NOMO-1 treated with dmso at 0.1 percent for 144 hours (cell line): ENCODE measurements at regions not wholly inside any gene's neighbourhood (a gene's known extent, or its start where the extent isn't known, plus 50 kb on each side); places are given as distances from the start of the nearest gene placed in this dataset.

Experiments used
- DNase-seq: peaks from one replicate; lab custom pipeline; 2025; ENCODE audit not compliant: unreplicated experiment; lab: John Stamatoyannopoulos, UW

DNA sequence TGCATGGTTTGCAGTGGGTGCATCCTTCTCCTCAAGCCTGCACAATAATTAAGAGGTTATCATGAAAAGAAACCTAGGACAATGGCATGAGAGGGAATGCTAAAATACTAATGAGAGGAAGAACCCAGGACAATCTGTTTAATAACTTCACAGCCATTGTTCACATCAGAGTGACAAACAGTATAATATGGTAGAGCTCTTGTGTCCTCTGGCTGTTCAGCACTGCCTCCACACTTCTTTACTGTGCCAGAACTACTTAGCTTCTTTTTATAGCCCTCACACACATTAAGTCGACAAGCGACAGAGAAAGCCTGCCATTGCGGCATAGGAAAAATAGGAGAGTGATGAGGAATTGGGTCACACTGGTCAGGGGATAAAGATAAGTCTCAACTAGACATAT, 65.0 kb upstream of the MEIS2 start:
- DNase-seq: no peak

DNA sequence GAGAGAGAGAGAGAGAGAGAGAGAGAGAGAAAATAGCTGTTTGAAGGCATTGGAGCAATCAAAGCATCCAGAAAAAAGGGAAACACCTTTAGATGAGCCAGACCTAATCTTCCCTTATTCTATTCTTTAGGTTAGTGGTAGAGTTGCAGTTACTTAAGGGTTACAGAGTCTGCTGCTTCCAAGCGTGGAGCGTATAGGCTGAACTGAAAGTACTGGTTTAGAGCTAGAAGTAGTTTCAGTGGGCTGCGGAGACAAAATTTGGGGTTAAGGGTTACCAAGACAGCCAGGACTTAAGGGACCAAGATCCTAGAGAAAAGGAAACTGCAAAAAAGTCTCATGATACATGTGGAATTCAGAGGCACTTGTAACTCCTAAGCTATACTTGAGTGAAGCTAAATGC, 66.1 kb upstream of the MEIS2 start:
- no peak for DNase-seq

DNA sequence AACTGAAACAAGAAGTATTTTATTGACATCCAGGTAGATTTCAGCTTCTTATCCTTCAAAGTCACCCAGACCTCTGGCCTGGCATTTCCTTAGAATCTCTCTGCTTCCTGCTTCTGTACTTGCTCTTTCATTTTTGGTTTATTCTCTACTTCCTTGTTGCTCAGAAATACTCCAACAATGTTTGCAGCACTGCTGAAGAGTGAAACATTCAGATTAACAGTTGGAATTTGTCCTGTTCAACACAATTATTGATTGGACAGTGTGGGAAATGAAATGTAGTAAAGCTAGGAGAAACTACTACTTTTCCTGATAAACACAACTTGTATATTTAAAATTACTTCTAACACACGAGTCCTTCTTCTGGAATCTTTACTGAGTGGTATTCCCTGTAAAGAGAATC, 81.0 kb upstream of the MEIS2 start:
- no peak for DNase-seq

DNA sequence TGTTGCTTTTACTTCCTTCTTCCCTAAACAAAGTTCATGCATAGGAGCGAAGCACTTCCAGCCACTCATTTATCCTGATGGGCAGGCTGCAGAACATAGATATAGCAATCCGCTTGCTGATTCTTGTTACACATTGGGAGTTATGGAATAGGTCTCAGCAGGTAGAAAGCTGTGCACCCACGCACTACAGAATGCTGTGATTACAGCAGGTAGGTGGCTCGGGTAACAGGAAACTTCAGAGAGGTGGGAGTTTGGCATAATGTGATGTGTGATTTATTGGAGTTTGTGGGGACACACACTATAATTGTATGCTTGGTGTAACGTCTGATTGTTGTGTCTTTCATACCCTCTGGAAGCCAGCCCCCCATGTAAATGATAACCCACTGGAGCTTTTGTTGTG, 99.2 kb upstream of the MEIS2 start:
- DNase-seq: no peak

DNA sequence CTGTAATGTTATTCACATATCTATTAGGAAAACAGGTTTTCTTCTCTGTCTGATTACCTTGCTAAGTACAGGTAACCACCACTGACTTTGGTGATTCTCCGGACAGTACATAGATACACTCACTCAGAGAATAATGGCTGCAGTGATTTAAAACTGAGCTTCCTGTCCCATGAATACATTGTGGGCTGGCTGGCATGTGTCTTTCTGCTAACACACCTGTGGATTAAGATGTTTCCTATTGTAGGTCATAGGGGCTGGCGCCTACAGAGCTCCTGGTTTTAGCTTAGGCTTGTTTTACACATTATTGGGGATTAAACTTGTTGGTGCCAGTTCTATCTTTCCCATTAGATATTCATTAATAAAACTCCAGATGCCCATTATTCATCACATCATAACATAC, 102.7 kb upstream of the MEIS2 start:
- no peak for DNase-seq

DNA sequence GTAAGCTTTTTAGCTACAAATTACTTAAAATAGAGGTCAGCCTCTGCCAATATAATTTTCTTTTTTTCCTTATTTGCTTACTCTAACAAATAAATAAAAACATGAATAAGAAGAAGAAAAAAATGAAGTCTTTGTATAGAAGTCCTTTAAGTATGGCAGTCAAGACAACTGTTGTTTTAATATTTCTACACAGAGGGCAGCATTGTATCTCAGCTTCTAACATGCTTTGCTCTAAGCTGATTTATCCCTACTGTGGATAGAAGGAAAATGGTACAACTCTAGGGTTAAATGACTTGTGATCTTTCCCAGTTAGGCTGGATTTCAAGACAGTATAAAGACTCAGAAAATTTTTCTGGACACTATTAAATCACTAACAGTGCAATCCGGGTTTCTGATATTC, 104.3 kb upstream of the MEIS2 start:
- no peak for DNase-seq

DNA sequence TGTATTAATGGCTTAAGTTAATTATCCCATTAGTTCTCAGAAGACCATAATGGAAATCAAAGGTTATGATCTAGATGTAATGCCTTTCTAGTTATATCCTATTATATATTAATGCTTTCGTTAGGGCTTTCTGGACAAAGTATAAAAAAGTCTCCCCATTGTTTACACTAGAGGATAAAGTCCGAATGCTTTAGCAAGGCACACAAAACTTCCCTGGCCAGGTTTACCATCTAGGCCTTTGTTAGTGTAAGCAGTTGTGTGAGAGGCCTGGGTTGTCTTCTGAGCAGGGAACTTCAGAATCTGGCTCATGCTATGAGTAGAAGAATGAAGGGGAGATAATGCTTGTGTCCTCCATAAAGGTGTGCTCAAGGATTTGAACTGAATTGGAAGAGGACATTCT, 106.3 kb upstream of the MEIS2 start:
- no peak for DNase-seq

DNA sequence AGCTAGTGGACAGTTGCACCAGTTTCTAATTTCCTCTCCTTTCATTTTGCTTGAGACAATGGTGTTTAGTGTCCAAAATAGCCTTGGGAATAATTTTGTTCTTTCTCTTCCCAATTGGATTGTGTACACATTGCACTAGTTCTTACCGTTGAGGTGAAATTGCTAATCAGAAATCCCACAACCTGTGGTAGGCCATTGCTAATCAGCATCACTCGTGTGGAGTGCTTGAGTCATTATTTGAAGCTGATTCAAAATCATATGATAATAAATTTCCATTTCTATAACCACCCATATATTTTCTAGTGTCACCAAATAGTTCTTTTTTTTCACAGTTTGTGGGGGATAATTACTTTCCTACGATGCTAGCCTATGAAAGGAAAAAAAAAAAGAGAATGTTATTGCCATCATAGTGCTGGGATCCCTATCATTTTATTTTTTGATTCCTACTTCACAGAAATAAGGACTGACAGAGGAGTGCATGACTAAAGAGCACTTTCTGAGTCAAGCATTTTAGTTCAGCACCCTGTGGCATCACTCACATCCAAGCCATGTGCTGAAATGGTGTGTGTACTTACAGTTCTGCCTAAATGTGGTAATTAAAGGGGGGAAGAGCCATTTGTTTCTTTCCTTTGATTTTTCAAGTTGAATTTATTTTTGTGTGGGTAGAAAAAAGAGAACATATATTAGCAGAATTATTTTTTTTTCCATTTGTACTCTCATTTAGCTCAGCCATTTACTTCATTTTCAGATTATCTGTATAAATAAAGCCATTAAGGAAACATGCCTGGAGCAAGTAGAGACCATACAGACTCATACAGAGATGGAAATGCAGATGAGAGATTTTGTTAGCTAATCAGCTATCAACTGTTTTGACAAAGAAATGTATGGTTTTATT, 108.0 kb upstream of the MEIS2 start:
- no peak for DNase-seq

DNA sequence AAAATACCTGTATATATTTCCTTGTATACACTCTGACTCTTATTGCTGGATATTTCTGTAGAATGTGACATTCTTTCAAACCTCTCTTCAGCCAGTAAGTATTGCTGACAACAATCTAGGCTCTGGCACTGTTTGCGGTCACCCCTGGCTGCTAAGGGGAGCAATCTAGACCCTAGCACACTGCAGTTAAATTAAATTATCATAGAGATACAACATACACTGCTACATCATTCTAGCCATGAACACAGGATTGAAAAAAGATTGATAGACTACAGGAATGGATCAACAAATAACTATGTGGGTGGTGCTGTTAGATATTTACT, 108.7 kb upstream of the MEIS2 start:
- DNase-seq: no peak

DNA sequence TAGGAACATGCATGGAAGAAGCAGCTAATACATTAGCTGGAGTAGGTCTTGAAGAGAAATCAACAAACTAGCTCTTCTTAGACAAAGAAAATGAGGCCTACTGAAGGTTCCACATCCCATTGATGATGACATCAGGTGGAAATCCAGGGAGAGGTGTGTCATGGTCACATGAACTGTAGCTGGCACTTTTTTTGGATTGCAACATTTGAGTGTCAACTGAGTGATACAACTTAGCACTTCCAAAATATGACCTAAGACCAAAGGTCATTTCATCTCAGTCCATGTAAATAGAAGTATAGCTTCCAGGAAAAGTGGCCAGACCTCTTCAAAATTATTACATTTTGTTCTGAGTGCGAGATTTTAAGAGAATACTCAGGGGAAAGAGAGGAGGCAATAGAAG, 117.2 kb upstream of the MEIS2 start:
- DNase-seq: no peak

DNA sequence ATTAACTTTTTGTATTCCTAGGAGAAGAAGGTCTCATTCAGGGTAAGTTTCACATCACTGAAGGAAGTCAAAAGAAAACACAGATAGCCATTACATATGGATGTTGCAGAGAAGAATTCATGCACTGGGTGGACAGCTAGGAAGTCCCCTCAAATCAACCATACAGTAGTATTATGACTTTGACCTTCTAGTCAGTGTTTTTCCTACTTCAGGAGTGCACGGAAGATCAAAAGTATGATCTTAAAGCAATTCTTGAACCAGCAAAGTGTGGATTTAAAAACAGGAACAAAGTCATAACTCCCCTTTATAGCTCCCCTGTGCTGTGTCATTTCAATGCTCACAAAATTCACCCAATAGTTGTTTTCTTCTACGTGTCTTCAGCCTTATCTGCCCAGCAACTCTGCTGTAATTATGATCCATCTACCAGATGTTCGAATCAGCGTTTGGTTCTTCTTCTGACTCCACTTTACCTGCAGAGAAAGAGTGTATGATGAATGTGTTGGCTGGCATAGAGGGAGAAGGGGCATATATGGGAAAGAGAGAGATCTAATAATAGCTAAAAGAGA, 118.1 kb upstream of the MEIS2 start:
- DNase-seq: no peak

DNA sequence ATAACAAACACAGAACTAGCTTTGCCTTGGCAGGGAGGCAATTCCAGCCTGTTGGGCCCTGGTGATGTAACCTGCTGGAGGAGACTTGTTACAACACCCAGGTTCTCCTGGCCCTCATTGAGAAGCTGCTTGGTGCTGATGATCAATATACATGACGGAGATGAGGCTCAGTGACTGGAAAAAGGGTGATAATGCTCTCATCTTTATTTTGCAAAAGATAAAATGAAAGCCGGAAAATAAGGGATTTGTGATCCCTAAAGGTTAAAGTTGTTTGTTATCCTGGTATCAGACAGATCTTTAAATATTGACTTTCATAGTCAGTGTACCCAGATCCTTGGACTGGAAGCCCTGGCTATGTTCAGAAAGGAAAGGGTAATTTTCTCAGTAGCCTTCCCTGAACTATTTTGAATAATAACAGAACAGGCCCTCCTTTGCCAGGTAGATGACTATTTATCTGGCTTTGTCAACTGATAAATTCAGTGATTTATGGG, 118.9 kb upstream of the MEIS2 start:
- DNase-seq: no peak

DNA sequence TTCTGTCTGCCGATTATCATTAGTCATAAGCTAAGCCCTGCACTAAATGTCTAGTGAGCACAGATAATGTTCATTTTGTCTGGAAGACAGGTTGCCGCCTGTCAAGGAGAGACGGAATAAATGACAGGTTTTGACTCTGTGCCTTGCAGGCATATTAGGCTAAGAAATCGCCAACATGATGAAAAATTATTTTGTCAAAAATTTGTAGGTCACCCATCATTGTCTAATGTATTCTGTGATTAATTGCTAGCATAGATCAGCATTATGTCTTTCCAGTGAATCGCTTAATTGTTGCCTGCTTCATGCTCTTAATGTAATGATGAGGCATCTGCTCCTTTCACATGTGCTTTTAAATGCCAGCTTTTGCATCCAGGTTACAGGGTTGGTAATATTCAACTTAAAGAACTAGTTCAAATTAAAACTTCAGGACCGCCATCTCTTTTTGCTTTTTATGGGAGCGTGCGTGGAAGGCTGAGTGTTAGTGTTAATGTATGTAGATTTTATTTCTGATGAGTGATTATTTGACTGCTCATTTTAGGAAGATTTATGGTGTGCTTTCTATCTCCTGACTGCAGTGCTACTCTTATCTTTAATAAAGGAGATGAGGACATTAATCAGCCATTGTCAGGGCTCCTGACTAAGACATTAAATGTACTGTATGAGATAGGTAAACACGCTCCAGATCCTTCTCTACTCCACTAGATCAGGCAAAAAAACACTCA, 120.8 kb upstream of the MEIS2 start:
- no peak for DNase-seq

DNA sequence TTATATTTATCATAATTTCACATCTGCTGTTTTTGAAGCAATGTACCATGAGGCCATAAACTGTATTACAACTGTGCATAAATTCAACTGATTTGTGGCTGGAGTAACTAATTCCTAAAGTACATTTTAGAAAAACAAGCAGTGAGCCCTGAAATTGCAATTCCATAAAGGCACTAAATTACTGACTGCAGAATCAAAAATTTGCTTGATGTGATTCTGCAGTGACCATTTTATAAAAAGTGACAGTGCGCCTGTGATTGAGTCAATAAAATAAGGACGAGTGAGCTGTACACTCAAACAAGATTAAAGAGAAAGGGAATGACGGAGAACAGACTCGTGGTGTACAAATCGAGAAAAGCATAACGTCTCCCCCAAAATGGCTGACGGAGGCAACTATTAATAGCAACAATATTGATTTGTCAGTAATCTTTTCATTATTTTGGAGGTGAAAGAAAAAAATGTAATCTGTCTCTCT, 121.4 kb upstream of the MEIS2 start:
- no peak for DNase-seq

DNA sequence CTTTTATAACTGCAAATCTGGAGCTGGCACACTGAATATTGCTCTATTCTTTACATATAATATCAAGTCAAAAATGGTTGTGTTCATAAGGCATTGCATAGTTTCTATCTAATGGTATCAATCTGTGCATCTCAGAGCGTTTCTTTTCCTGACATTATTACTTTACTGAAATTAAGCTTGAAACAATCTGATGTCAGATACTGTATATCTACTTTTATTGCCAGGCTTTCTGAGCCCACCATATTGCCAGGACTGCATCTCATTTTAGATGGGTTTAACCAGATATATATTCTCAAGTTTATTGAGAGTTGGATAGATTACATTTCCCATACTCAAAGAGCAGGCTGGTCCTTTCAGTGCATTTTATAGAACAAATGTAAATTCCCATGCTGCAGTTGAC, 122.7 kb upstream of the MEIS2 start:
- DNase-seq: no peak

DNA sequence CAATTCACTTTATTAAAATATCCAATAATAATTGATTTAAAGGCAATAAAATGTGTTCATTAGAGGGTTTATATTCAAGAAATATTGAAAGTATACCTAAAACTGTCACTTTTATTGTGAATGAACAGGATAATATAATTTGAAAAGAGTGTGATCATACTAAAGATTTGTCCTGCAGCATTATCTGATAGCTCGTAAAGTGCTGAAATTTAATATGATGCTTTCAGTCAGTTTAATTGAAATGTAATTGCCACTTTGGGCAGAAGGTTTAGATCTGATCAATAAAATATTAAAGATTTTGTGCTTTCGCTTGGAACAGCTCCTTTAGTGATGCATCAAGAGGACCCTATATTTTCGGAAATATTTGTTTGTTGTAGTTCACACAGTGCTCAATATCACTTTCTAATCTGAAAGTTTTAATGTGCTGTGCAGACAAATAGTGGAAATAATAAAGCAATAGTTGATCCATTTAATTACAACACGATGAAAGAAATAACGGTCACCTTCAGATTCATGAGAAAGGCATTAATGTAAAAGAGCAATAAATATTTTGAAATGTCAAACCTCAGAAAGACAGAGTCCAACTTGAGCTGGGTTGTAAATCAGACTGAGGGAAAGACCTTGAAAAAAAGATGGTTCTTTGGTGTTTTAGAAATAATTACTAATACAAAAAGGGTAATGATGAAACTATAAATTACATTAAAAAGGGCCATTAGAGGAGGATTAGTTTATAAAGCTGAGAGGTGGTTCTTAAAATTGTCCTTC, 129.7 kb upstream of the MEIS2 start:
- no peak for DNase-seq

DNA sequence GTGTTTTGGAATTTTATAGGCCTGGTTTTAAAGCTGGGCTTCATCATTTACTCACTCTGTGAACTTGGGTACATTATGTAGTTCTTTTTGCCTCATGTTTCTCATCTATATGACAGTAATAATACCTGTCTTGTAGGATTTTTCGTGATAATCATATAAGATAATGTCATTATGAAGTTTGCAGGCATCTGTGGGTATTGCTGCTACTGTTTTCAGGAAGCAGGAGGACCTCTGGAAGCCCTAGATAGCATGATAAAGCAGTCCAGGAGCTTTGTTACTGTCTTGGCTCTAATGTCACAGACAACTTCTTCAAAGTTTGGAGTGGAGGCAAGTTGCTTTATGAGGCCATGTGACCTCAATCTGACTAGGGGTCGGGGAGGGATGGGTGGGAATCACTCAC, 145.0 kb upstream of the MEIS2 start:
- DNase-seq: no peak

DNA sequence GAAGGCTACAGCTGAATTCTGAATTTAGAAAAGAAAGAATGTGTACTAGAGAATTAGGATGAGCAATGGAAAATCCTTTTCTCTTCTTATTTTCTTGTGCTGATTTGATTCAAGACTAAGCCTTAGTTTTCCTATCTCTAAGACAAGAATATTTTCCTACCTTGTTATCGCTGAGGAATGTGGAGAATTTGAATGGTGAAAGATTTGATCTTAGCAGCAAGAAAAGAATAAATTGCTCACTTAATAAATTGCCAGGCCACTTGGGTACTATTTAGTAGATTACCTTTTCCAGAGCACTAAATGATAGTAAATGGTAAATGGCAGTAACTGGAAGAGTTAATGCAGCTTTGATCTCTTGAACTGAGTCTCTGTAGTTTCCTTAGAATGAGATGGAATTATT, 145.7 kb upstream of the MEIS2 start:
- no peak for DNase-seq

DNA sequence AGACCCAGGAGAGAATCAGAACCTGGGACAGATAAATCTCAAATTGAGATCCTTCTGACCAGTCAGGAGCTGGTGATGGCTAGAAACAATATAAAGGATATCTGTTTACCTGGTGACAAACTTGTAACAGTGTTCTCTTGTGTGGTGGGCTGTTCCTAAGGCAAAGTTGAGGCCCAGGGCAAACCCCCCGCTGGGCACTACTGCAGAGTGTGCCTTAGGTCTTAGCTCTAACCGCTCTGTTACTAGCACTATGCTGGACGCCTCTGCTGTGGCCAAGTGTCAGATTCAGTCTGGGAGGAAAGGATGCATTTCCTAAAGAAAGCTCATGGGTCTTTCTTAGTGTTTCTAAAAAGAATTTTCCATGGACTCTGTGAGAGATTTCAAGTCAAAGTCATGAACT, 146.5 kb upstream of the MEIS2 start:
- no peak for DNase-seq

DNA sequence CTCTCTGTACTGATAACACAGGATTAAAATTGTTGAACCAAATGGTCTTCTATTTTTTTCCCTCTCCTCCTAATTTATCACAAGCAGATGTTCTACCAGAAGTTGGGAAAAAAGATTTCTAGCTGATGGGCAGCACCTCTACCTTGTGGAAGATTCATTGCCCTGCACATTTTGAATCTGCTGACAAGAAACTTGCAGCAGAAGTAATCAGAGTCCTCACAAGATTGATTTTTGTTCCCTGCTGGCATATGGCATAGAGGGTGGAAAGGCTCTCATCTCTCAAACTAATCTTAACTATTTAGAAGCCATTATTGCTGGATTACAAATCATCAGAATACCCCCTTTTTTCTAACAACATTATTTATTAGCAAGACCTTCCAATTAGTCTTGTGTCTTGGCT, 148.9 kb upstream of the MEIS2 start:
- no peak for DNase-seq

DNA sequence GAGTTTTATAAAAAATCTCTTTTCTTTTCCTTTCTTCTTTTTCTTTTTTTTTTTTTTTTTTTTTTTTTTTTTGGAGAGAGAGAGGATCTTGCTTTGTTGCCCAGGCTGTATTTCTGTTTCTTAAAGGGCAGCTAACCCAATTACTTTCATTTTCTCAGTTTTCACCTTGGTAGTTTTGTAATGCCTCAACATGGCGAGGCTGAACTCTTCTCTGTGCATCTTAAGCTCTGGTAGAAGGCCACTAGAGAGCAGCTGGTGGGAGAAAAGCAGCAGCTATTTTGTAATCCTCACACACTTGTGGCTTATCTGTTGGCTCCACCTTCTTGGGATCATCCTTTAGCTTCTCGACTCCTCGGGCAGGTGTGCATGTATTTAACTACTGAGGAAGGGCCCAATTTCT, 152.2 kb upstream of the MEIS2 start:
- DNase-seq: no peak
